ENCODE measurements at regions not wholly inside any gene's neighbourhood (a gene's known extent, or its start where the extent isn't known, plus 50 kb on each side); places are given as distances from the start of the nearest gene placed in this dataset.

GRCh38 chr4:58205446-58206235 is 1095.5 kb upstream of the IGFBP7 start:
- no peak for DNase-seq (ENCODE audit: low read depth)

- no peak for DNase-seq (ENCODE audit: low read depth)
Observed at GRCh38 chr4:58192217-58192616, 1082.0 kb upstream of the IGFBP7 start.

DNA sequence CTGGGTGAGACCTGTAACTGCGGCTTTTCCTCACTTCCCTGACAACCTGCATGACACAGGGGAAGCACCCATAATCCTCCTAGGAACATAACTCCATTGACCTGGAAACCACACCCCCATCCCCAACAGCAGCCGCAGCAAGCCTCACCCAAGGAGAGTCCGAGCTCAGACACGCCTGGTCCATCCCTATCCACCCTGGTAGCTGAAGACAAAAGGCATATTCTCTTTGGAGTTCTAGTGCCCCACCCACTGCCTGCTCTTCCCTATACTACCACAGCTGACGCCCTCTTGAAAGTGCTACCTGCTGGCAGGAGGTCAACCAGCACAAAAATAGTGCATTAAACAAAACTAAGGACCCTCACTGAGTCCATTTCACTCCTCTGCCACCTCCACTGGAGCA is 1080.9 kb upstream of the IGFBP7 start:
- DNase-seq (ENCODE audit: low read depth), result no peak

GRCh38 chr4:58188316-58188715 is 1078.1 kb upstream of the IGFBP7 start:
- no peak for DNase-seq (ENCODE audit: low read depth)

- no peak for DNase-seq (ENCODE audit: low read depth)
Observed at GRCh38 chr4:58175024-58175423, 1064.8 kb upstream of the IGFBP7 start.

GRCh38 chr4:58166490-58166889 is 1056.3 kb upstream of the IGFBP7 start:
- no peak for DNase-seq (ENCODE audit: low read depth)

DNA sequence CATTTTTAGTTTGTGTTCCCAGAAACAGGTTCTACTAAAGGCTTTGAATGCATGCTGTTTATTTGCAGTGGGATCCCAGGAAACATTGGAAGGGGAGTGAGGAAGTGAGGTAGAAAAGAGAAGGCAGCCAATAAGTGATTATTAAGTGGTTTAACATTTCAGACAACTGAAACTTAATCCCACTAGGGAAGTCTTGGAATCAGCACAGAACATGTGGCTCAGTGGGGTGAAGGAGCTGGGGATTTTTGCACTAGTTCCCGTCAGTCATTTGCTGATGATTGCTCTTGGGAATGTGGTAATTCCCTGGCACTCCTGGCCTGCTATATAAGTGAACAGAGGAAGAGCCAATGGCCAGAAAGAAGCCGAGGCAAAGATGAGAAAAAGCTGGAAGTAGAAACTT is 1053.0 kb upstream of the IGFBP7 start:
- no peak for DNase-seq (ENCODE audit: low read depth)

DNA sequence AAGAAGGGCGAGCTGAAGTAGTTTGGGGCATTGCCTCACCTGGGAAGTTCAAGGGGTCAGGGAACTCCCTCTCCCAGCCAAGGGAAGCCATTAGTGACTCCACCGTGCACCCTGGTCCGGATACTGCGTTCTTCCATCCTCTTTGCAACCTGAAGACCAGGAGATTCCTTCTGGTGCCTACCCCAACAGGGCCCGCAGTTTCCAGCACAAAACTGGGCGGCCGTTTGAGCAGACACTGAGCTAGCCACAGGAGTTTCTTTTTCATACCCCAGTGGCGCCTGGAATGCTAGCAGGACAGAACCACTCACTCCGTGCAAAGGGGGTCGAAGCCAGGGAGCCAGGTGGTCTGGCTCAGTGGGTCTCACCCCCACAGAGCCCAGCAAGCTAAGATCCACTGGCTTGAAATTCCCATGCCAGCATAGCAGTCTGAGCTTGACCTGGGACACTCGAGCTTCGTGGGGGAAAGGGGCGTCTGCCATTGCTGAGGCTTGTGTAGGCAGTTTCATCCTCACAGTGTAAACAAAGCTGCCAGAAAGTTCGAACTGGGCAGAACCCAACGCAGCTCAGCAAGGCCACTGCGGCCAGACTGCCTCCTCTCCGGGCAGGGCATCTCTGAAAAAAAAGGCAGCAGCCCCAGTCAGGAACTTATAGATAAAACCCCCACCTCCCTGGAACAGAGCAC is 1039.4 kb upstream of the IGFBP7 start:
- no peak for DNase-seq (ENCODE audit: low read depth)

- no peak for DNase-seq (ENCODE audit: low read depth)
Observed at GRCh38 chr4:58144721-58145120, 1034.5 kb upstream of the IGFBP7 start.

DNA sequence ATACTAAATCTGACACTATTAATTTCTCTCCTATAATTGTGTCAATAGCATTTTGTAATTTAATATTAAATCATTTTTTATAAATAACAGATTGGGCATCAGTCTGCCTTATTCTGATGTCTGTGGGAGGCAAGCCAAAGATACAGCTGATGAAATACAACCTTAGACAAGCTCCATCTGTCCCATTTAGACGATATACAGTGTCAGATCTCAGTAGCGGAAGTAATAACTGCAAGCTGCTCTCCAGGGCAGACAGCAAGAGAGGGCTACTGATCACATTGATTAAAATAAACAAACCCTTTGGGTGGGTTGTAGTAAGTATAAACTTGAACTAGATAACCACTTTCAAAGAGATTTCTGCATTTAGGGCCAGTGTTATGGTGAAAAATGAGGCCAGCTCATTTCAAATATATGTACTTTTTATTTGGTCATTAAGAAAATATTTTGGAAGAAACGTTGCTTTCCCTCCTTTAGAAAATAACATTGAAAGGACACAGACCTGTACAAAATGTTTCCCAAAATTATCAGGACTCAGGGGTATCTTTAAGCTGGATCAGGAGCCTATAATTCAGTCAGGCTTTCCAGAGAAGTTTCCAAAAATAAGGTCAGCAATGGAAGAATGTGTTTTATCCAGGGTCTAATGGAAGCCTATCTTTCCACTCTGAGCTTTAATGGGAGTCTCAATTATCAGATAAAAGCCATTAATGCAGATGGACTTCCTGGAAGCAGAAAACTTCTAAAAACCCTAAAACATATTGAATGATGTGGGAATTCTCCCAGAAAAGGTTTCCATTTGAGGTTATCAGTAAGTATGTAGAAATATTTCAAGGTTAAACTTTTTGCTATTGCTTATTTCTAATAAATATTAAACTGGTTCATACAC is 1028.8 kb upstream of the IGFBP7 start:
- DNase-seq (ENCODE audit: low read depth), result no peak

DNA sequence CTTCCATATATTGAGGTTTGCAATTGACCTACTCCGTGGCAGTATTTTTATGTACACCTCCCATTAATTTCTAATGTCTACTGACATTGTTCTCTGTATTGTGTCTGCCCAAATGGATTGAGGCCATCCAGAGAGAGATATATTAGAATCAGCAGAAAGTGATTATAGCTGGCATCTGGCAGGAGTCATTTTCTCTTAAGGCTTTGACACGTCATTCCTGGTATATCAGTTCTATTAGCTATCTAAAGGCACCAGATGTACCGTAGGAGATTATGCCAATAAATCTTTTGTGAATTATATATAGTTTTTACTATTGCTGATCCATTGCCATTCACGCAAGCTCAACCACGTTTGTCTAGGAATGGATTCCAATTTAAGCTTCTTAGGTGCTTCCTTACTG is 1026.4 kb upstream of the IGFBP7 start:
- DNase-seq (ENCODE audit: low read depth), result no peak

- DNase-seq (ENCODE audit: low read depth), result no peak
Observed at GRCh38 chr4:58127680-58128079, 1017.5 kb upstream of the IGFBP7 start.

DNA sequence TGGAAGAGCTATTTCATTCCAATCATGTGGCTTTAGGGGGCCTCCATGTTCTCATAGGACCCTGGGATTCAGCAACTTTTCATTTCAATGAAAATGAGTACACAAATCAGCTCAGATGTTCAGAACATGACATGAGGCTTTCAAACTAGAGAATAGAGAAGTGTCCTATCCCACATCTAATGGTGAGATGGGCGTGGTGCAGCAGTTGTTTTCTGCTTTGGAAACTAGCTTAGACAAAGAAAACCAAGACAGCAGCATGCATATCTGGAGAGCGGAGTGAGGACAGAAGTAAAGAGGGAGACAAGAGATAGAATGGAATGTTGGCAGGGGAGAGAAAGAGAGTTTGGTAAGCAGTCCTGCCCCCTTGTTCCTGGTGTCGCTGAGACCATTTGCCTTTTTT is 1009.1 kb upstream of the IGFBP7 start:
- no peak for DNase-seq (ENCODE audit: low read depth)

GRCh38 chr4:58113126-58113525 is 1002.9 kb upstream of the IGFBP7 start:
- no peak for DNase-seq (ENCODE audit: low read depth)

GRCh38 chr4:58111818-58112217 is 1001.6 kb upstream of the IGFBP7 start:
- no peak for DNase-seq (ENCODE audit: low read depth)

DNA sequence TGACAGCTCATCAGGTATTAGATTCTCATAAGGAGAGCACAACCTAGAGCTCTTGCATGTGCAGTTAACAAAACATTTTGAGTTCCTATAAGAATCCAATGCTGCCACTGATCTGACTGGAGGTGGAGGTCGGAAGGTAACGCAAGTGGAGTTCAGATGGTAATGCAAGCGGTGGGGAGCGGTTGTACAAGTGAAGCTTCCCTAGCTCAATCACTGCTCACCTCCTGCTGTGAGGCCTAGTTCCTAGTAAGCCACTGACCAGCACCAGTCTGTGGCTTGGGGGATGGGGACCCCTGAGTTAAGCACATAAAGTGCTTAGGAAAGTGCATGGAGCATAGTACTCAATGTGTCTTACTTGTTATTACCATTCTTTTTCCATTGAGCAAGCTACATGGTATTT is 983.2 kb upstream of the IGFBP7 start:
- no peak for DNase-seq (ENCODE audit: low read depth)

GRCh38 chr4:58090539-58090938 is 980.4 kb upstream of the IGFBP7 start:
- no peak for DNase-seq (ENCODE audit: low read depth)

DNA sequence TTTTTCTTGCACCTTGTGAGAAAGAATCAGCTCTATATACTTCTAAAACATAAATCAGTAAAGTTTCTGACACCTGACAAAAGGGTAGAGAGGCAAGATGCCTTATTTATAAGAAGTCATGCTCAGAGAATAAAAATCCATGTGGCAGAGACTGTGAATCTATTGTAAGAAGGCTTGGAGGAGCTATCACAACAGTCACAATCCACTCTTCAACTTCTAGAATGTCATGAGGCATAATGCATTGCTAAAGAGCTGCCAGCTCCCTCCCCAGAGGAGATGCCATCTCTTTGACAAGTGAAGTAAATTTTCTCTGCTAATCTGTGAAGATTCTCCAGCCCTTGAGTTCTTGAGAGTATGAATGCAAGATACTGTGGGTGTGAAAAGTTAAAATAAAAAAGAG is 971.2 kb upstream of the IGFBP7 start:
- DNase-seq (ENCODE audit: low read depth), result no peak

- DNase-seq (ENCODE audit: low read depth), result no peak
Observed at GRCh38 chr4:58075724-58076123, 965.5 kb upstream of the IGFBP7 start.

GRCh38 chr4:58074382-58074781 is 964.2 kb upstream of the IGFBP7 start:
- DNase-seq (ENCODE audit: low read depth), result no peak

- no peak for DNase-seq (ENCODE audit: low read depth)
Observed at GRCh38 chr4:58070726-58071125, 960.5 kb upstream of the IGFBP7 start.

DNA sequence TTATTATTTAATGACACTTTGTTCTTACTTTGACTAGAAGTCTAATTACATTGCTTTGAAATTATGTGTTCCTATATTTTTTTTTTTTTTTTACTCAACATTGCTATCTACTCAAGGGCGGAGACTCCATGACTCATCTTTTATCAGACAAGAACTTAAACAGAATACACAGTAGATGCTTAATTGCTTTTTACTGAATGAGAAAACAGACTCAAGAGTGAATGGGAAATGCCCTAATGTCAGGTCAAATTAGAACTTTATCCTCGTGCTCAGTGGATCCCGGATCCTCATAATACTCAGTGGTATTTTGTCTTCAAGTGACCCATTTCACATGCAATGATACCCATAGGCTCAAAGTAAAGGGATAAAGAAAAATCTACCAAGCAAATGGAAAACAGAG is 954.5 kb upstream of the IGFBP7 start:
- no peak for DNase-seq (ENCODE audit: low read depth)
